GM12878 (cell line): ENCODE measurements at regions not wholly inside any gene's neighbourhood (a gene's known extent, or its start where the extent isn't known, plus 50 kb on each side); places are given as distances from the start of the nearest gene placed in this dataset.

Experiments used
- ATAC-seq: fragments of 200-7000 bp; cut with Tn5 transposase; 3 replicates; pipeline ENCODE4 v1.9.1; 2020; ENCODE audit warnings: mild to moderate bottlenecking, moderate library complexity
- BruUV-seq: library from RNA; stranded (reverse); fragments of 400-500 nt; replicated peaks from 2 replicates; lab custom pipeline; 2021; lab: Mats Ljungman, UMichigan
- CTCF ChIA-PET: fragments of 300-600 bp; sonication (Branson Sonifier 250); formaldehyde crosslinking; extraction: SDS; loops from one replicate; lab custom pipeline; 2021; ENCODE audit warnings: inconsistent platforms; lab: Yijun Ruan, JAX
- POLR2A ChIA-PET: fragments of 350-600 bp; formaldehyde crosslinking; extraction: SDS; loops from one replicate; lab custom pipeline; 2021; ENCODE audit warnings: inconsistent platforms; lab: Charles Lee
- RAD21 ChIA-PET: fragments of 300-600 bp; sonication (Branson Sonifier 250); formaldehyde crosslinking; loops from one replicate; lab custom pipeline; 2023; ENCODE audit warnings: antibody characterized with exemption; ENCODE audit not compliant: unreplicated experiment; lab: Charles Lee
- SMC1A ChIA-PET: fragments of 300-600 bp; sonication (Branson Sonifier 250); formaldehyde crosslinking; loops from one replicate; lab custom pipeline; 2023; ENCODE audit not compliant: unreplicated experiment, uncharacterized antibody; lab: Charles Lee
- DNase-seq: peaks from one replicate; pipeline ENCODE4 v3.0.0-alpha.2; 2011; ENCODE audit warnings: low read depth, low spot score
- FAIRE-seq: peaks from 3 replicates; lab custom pipeline; 2011; peaks lifted over from hg19 to GRCh38; lab: Jason Lieb, UNC
- H2AFZ ChIP-seq: 2 replicates; pipeline ENCODE4 v1.6.0; 2011; ENCODE audit warnings: low read depth, low read length, control low read depth; ENCODE audit not compliant: control insufficient read depth
- H3K27ac ChIP-seq: 2 replicates; pipeline ENCODE4 v1.5.1; 2011; ENCODE audit warnings: control low read depth; ENCODE audit not compliant: control insufficient read depth, insufficient read depth
- H3K27me3 ChIP-seq, 2 experiments: replicated peaks in 1 of 2; 2 replicates each; pipeline versions ENCODE4 v1.6.0 to v1.6.1; 2011; ENCODE audit warnings: low read length in 1 of 2; ENCODE audit not compliant: control insufficient read depth in 2 of 2, insufficient read depth in 2 of 2
- H3K36me3 ChIP-seq, 2 experiments: 2 replicates each; pipeline ENCODE4 v1.5.1; 2011; ENCODE audit warnings: low read length in 1 of 2; ENCODE audit not compliant: control insufficient read depth in 2 of 2, insufficient read depth in 2 of 2
- H3K4me1 ChIP-seq: 2 replicates; pipeline ENCODE4 v1.6.1; 2011; ENCODE audit warnings: mild to moderate bottlenecking, low read length, moderate library complexity, mixed read lengths; ENCODE audit not compliant: control insufficient read depth, insufficient read depth
- H3K4me2 ChIP-seq: 2 replicates; pipeline ENCODE4 v1.6.0; 2011; ENCODE audit warnings: control low read depth; ENCODE audit not compliant: control insufficient read depth, insufficient read depth
- H3K4me3 ChIP-seq: fragments of 200-600 bp; sonication (generic); 2 replicates; pipeline ENCODE4 v1.5.1; 2016
- H3K79me2 ChIP-seq: 2 replicates; pipeline ENCODE4 v1.6.0; 2011; ENCODE audit warnings: low read length; ENCODE audit not compliant: control insufficient read depth, insufficient read depth
- H3K9ac ChIP-seq: 2 replicates; pipeline ENCODE4 v1.8.0; 2011; ENCODE audit warnings: low read length, control low read depth, mixed read lengths; ENCODE audit not compliant: control insufficient read depth, insufficient read depth
- H3K9me3 ChIP-seq: replicated peaks from 3 replicates; pipeline ENCODE4 v1.5.1; 2011; ENCODE audit warnings: mild to moderate bottlenecking, low read length; ENCODE audit not compliant: control insufficient read depth, insufficient read depth
- H4K20me1 ChIP-seq: 2 replicates; pipeline ENCODE4 v1.6.0; 2011; ENCODE audit not compliant: control insufficient read depth, insufficient read depth
- ATF2 ChIP-seq: IDR thresholded peaks from 2 replicates; pipeline ENCODE4 v1.6.1; 2012; ENCODE audit warnings: low read length, inconsistent platforms
- CEBPZ ChIP-seq: fragments of 150-350 bp; IDR thresholded peaks from 2 replicates; pipeline ENCODE4 v1.6.1; 2016; ENCODE audit warnings: low read depth, low read length
- CHD2 ChIP-seq: IDR thresholded peaks from 2 replicates; pipeline ENCODE4 v1.6.1; 2011; ENCODE audit warnings: low read depth, low read length, improper control_type of control experiment, borderline replicate concordance
- EED ChIP-seq: sonication (generic); IDR thresholded peaks from 2 replicates; pipeline ENCODE4 v1.6.1; 2016; ENCODE audit warnings: antibody characterized with exemption, low read depth
- FOXK2 ChIP-seq: fragments of 450-650 bp; IDR thresholded peaks from 2 replicates; pipeline ENCODE4 v1.6.1; 2017; ENCODE audit warnings: mild to moderate bottlenecking, moderate library complexity
- GABPA ChIP-seq: IDR thresholded peaks from 2 replicates; pipeline ENCODE4 v1.6.1; 2014; ENCODE audit warnings: antibody characterized with exemption, low read depth, mild to moderate bottlenecking, inconsistent platforms
- HDAC6 ChIP-seq: fragments of 200-600 bp; sonication (generic); IDR thresholded peaks from one replicate; pipeline ENCODE4 v1.8.0; 2017; ENCODE audit warnings: antibody characterized with exemption; ENCODE audit not compliant: unreplicated experiment
- IKZF2 ChIP-seq, 2 experiments: fragments of 450-650 bp; IDR thresholded peaks; 2 replicates each; pipeline ENCODE4 v1.6.1; 2017; ENCODE audit warnings: mild to moderate bottlenecking in 2 of 2, moderate library complexity in 2 of 2
- IRF4 ChIP-seq: IDR thresholded peaks from 2 replicates; pipeline ENCODE4 v1.6.1; 2011; ENCODE audit warnings: low read depth, low read length
- MAX ChIP-seq: IDR thresholded peaks from 2 replicates; pipeline ENCODE4 v1.6.1; 2012; ENCODE audit warnings: low read depth, low read length, improper control_type of control experiment
- MEF2B ChIP-seq: fragments of 450-650 bp; IDR thresholded peaks from 2 replicates; pipeline ENCODE4 v1.6.1; 2018; ENCODE audit warnings: mild to moderate bottlenecking, moderate library complexity; ENCODE audit not compliant: partially characterized antibody, poor library complexity, severe bottlenecking
- MXI1 ChIP-seq: fragments of 150-350 bp; IDR thresholded peaks from 2 replicates; pipeline ENCODE4 v1.6.1; 2011; ENCODE audit warnings: low read depth, mild to moderate bottlenecking, inconsistent platforms, low read length, improper control_type of control experiment
- NFIC ChIP-seq: IDR thresholded peaks from 2 replicates; pipeline ENCODE4 v1.6.1; 2012; ENCODE audit warnings: low read depth, mild to moderate bottlenecking, inconsistent platforms, low read length, moderate library complexity
- RBBP5 ChIP-seq: fragments of 200-600 bp; sonication (generic); conservative IDR thresholded peaks from 2 replicates; pipeline ENCODE4 v1.6.1; 2016
- REST ChIP-seq: IDR thresholded peaks from 2 replicates; pipeline ENCODE4 v1.6.1; 2012; ENCODE audit warnings: mild to moderate bottlenecking, low read depth, low read length
- TARDBP ChIP-seq: IDR thresholded peaks from 2 replicates; pipeline ENCODE4 v1.6.1; 2016; ENCODE audit warnings: borderline replicate concordance
- TCF7 ChIP-seq: IDR thresholded peaks from 2 replicates; pipeline ENCODE4 v1.6.1; 2014; ENCODE audit warnings: antibody characterized with exemption, borderline replicate concordance
- WRNIP1 ChIP-seq: IDR thresholded peaks from 2 replicates; pipeline ENCODE4 v1.6.1; 2011; ENCODE audit warnings: low read depth, low read length, improper control_type of control experiment, borderline replicate concordance
- in situ Hi-C: fragments of 300-500 bp; cut with MboI; formaldehyde crosslinking; loops from 9 replicates; pipeline ENCODE4 v1.14.3; 2018; ENCODE audit warnings: mixed read lengths
- intact Hi-C: fragments of 100-400 bp; cut with micrococcal nuclease; formaldehyde crosslinking; loops from one replicate; pipeline ENCODE4 v1.14.2; 2022; ENCODE audit not compliant: unreplicated experiment

GRCh38 chr6:10054672-10055071 lies 360.2 kb downstream of the TFAP2A start:
- H3K36me3 ChIP-seq = no peaks in the 10 kb centered on the region
- H3K4me2 ChIP-seq = no peak overlapping the region
- SMC1A ChIA-PET = no interaction called here
- DNase-seq (no peak), ATAC-seq (no peak), FAIRE-seq (no peak)
- RAD21 ChIA-PET = no interaction called here
- no peak overlapping the region for H3K27ac ChIP-seq
- no peaks in the 10 kb centered on the region for H3K79me2 ChIP-seq
- no peaks in the 10 kb centered on the region for H3K27me3 ChIP-seq
- POLR2A ChIA-PET = no interaction called here
- CTCF ChIA-PET = no interaction called here
- H4K20me1 ChIP-seq = no peaks in the 10 kb centered on the region
- intact Hi-C loops = no loop called here
- no peaks in the 10 kb centered on the region for H3K9me3 ChIP-seq
- H2AFZ ChIP-seq = no peak overlapping the region
- BruUV-seq = no TSS peak
- H3K4me1 ChIP-seq = no peaks in the 10 kb centered on the region
- no peak overlapping the region for H3K4me3 ChIP-seq
- no peak overlapping the region for H3K9ac ChIP-seq
- in situ Hi-C loops = no loop called here
- TF ChIP-seq RBBP5 (no peak), MAX (no peak), HDAC6 (no peak), NFIC (no peak), CHD2 (no peak), IKZF2 (IDR thresholded peaks at IDR 0.05) (no peak), MEF2B (no peak), CEBPZ (no peak), REST (no peak), MXI1 (no peak), FOXK2 (no peak), TCF7 (no peak), IRF4 (no peak), WRNIP1 (no peak), ATF2 (no peak), GABPA (no peak), TARDBP (no peak), EED (no peak)
